ENCODE measurements at regions not wholly inside any gene's neighbourhood (a gene's known extent, or its start where the extent isn't known, plus 50 kb on each side); places are given as distances from the start of the nearest gene placed in this dataset.

DNA sequence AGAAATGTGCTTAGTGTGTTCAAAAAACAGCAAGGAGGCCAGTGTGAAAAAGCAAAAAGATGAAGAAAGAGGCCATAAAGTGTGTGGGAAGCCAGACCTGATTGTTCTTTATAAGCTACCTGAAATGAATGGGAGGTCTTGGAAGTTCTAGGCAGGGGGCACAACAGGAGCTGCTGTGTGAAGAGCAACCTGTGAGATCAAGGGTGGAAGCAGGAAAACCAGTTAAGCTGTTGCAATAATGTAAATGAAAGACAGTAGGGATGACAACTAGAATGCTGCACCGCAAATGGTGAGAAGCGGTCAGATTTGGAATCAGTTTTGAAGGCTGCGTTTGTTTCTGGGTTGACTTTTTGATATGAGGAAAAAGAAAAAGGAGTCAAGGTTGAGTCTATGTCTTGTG lies 123.5 kb downstream of the TMEM144 start:
- Histone ChIP-seq H3K36me3 (ENCODE audit: control insufficient read depth in 2 of 2, extremely low read depth in 1 of 2, insufficient read depth in 2 of 2, low read length in 2 of 2) (no peaks in the 10 kb centered on the region), H4K20me1 (replicated peaks; ENCODE audit: control insufficient read depth, extremely low read depth, insufficient read depth, low read length) (no peaks in the 10 kb centered on the region), H3K27ac (ENCODE audit: insufficient read depth, low read depth, low read length) (no peak overlapping the region), H3K9ac (replicated peaks; ENCODE audit: extremely low read depth, insufficient read depth, low read length) (no peak overlapping the region), H3K9me3 (replicated peaks; ENCODE audit: control insufficient read depth, insufficient read depth, low read length) (no peaks in the 10 kb centered on the region), H2AFZ (ENCODE audit: low read depth, low read length) (no peak overlapping the region), H3K4me2 (ENCODE audit: insufficient read depth, low read length) (no peak overlapping the region), H3K4me3 (replicated peaks in 1 of 3; ENCODE audit: insufficient read depth in 1 of 3, low read depth in 1 of 3, low read length in 3 of 3) (no peak overlapping the region), H3K79me2 (ENCODE audit: control insufficient read depth, insufficient read depth, low read length) (no peaks in the 10 kb centered on the region), H3K4me1 (ENCODE audit: control insufficient read depth, extremely low read depth, insufficient read depth, low read length) (no peaks in the 10 kb centered on the region), H3K27me3 (ENCODE audit: control insufficient read depth in 2 of 2, insufficient read depth in 2 of 2, low read length in 2 of 2) (no peaks in the 10 kb centered on the region), H3K9me1 (replicated peaks; ENCODE audit: control insufficient read depth, extremely low read depth, insufficient read depth, low read length) (no peaks in the 10 kb centered on the region)
- no TSS peak for BruUV-seq (replicated peaks)
- FAIRE-seq (no peak), DNase-seq (ENCODE audit: low read depth, low spot score) (no peak)
- no peak for TF ChIP-seq POLR2AphosphoS5 (IDR thresholded peaks at IDR 0.05; ENCODE audit: insufficient read depth, low read depth, low read length)
- TF ChIP-seq, protein P1, sequence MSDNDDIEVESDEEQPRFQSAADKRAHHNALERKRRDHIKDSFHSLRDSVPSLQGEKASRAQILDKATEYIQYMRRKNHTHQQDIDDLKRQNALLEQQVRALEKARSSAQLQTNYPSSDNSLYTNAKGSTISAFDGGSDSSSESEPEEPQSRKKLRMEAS (IDR thresholded peaks at IDR 0.05; ENCODE audit: insufficient read depth, insufficient read length): no peak
- TF ChIP-seq FOS (IDR thresholded peaks at IDR 0.05; ENCODE audit: borderline replicate concordance, insufficient read depth, low read length): no peak
- no peak for TF ChIP-seq EZH2 (IDR thresholded peaks at IDR 0.05; ENCODE audit: borderline replicate concordance, low read depth, low read length, severe bottlenecking)
- TF ChIP-seq MYC (IDR thresholded peaks at IDR 0.05; ENCODE audit: low read depth, low read length): no peak
- TF ChIP-seq CTCF (IDR thresholded peaks at IDR 0.05; ENCODE audit: extremely low read depth in 1 of 2, insufficient read depth in 1 of 2, low read depth in 1 of 2, low read length in 2 of 2): no peak
- TF ChIP-seq JUN (IDR thresholded peaks at IDR 0.05; ENCODE audit: borderline replicate concordance, insufficient read depth, insufficient read length, low read depth): no peak
- no peak for TF ChIP-seq GATA2 (IDR thresholded peaks at IDR 0.05; ENCODE audit: insufficient read depth, insufficient read length, low read depth, low read length)
- TF ChIP-seq POLR2A (IDR thresholded peaks at IDR 0.05; ENCODE audit: low read depth, low read length): no peak
- ChIA-PET CTCF (interaction anchor here (2.2 kb wide), 1 partner anchor 11 kb away, joined by 12 read pairs; no protein-coding TSS in a partner anchor), POLR2A (no interaction called here)
- intact Hi-C loops (cut with micrococcal nuclease) (no loop called here), dilution Hi-C loops (cut with MboI; ENCODE audit: extremely low pct_ligation_motif_present, low sequenced_read_pairs) (no loop called here)
